Mesenchymal stem cell (in vitro differentiated cells and primary cell): ENCODE measurements at regions not wholly inside any gene's neighbourhood (a gene's known extent, or its start where the extent isn't known, plus 50 kb on each side); places are given as distances from the start of the nearest gene placed in this dataset.

Experiments used
- DNase-seq: peaks from one replicate; pipeline ENCODE4 v3.0.0-alpha.2; 2013
- H2AFZ ChIP-seq: one replicate; pipeline ENCODE4 v1.6.1; 2013; ENCODE audit warnings: low read depth, mild to moderate bottlenecking, control low read depth, inconsistent platforms, low read length, moderate library complexity
- H2AK5ac ChIP-seq: 2 replicates; pipeline ENCODE4 v1.6.1; 2013; ENCODE audit warnings: low read length, moderate library complexity, mild to moderate bottlenecking, inconsistent platforms; ENCODE audit not compliant: severe bottlenecking
- H2BK120ac ChIP-seq: one replicate; pipeline ENCODE4 v1.6.1; 2013; ENCODE audit warnings: low read depth, mild to moderate bottlenecking, inconsistent platforms, low read length, moderate library complexity
- H2BK12ac ChIP-seq, 2 experiments: one replicate each; pipeline ENCODE4 v1.6.1; 2013; ENCODE audit warnings: inconsistent platforms in 2 of 2, low read length in 2 of 2, mild to moderate bottlenecking in 2 of 2, moderate library complexity in 2 of 2, control low read depth in 1 of 2
- H2BK15ac ChIP-seq: one replicate; pipeline ENCODE4 v1.6.1; 2013; ENCODE audit warnings: mild to moderate bottlenecking, low read depth, inconsistent platforms; ENCODE audit not compliant: poor library complexity, severe bottlenecking
- H2BK5ac ChIP-seq: 2 replicates; pipeline ENCODE4 v1.6.1; 2013; ENCODE audit warnings: low read depth, mild to moderate bottlenecking, low read length, control low read depth, inconsistent platforms; ENCODE audit not compliant: poor library complexity, severe bottlenecking
- H3K14ac ChIP-seq, 2 experiments: one replicate each; pipeline ENCODE4 v1.6.1; 2013; ENCODE audit warnings: inconsistent platforms in 2 of 2, low read length in 2 of 2, control low read depth in 1 of 2, mild to moderate bottlenecking in 1 of 2, moderate library complexity in 1 of 2
- H3K18ac ChIP-seq, 2 experiments: one replicate each; pipeline ENCODE4 v1.6.1; 2013; ENCODE audit warnings: inconsistent platforms in 2 of 2, low read length in 2 of 2, control low read depth in 1 of 2, low read depth in 1 of 2, mild to moderate bottlenecking in 1 of 2
- H3K23ac ChIP-seq, 2 experiments: one replicate each; pipeline ENCODE4 v1.6.1; 2013; ENCODE audit warnings: inconsistent platforms in 2 of 2, low read length in 2 of 2, mild to moderate bottlenecking in 2 of 2, moderate library complexity in 2 of 2, control low read depth in 1 of 2
- H3K27ac ChIP-seq: 2 replicates; pipeline ENCODE4 v1.5.1; 2013; ENCODE audit warnings: mild to moderate bottlenecking, moderate library complexity, low read length, control low read depth, inconsistent platforms; ENCODE audit not compliant: poor library complexity, severe bottlenecking
- H3K27me3 ChIP-seq, 2 experiments: 2 replicates each; pipeline versions ENCODE4 v1.6.1 to v1.7.0; 2013; ENCODE audit warnings: low read length in 2 of 2, mild to moderate bottlenecking in 2 of 2, moderate library complexity in 2 of 2, control low read depth in 1 of 2, inconsistent platforms in 1 of 2; ENCODE audit not compliant: control insufficient read depth in 1 of 2, insufficient read depth in 1 of 2
- H3K36me3 ChIP-seq, 2 experiments: 2 replicates each; pipeline versions ENCODE4 v1.6.1 to v1.7.0; 2013; ENCODE audit warnings: low read length in 2 of 2, control low read depth in 1 of 2, inconsistent platforms in 1 of 2, low read depth in 1 of 2, mild to moderate bottlenecking in 1 of 2; ENCODE audit not compliant: insufficient read depth in 2 of 2, control insufficient read depth in 1 of 2
- H3K4ac ChIP-seq, 2 experiments: one replicate each; pipeline ENCODE4 v1.6.1; 2013; ENCODE audit warnings: inconsistent platforms in 2 of 2, low read length in 2 of 2, mild to moderate bottlenecking in 2 of 2, moderate library complexity in 2 of 2, control low read depth in 1 of 2, low read depth in 1 of 2
- H3K4me1 ChIP-seq: 2 replicates; pipeline ENCODE4 v1.6.1; 2013; ENCODE audit warnings: low read depth, low read length, control low read depth; ENCODE audit not compliant: control insufficient read depth, insufficient read depth
- H3K4me2 ChIP-seq: 2 replicates; pipeline ENCODE4 v1.6.1; 2013; ENCODE audit warnings: low read length, mild to moderate bottlenecking, inconsistent platforms; ENCODE audit not compliant: poor library complexity, severe bottlenecking
- H3K4me3 ChIP-seq, 2 experiments: 2 replicates each; pipeline versions ENCODE4 v1.5.1 to v1.7.0; 2013; ENCODE audit warnings: low read length in 2 of 2, mild to moderate bottlenecking in 2 of 2, control low read depth in 1 of 2, low read depth in 1 of 2; ENCODE audit not compliant: insufficient read depth in 1 of 2
- H3K79me1 ChIP-seq: replicated peaks from 2 replicates; pipeline ENCODE4 v1.6.1; 2013; ENCODE audit warnings: mild to moderate bottlenecking, control low read depth, low read length, inconsistent platforms; ENCODE audit not compliant: poor library complexity, severe bottlenecking
- H3K9ac ChIP-seq: 2 replicates; pipeline ENCODE4 v1.7.0; 2013; ENCODE audit warnings: mild to moderate bottlenecking, low read length, moderate library complexity
- H3K9me3 ChIP-seq: 2 replicates; pipeline ENCODE4 v1.7.0; 2013; ENCODE audit warnings: mild to moderate bottlenecking, low read length; ENCODE audit not compliant: control insufficient read depth
- H4K8ac ChIP-seq: one replicate; pipeline ENCODE4 v1.6.1; 2013; ENCODE audit warnings: inconsistent platforms, mild to moderate bottlenecking, low read length, moderate library complexity
- H4K91ac ChIP-seq: one replicate; pipeline ENCODE4 v1.6.1; 2013; ENCODE audit warnings: mild to moderate bottlenecking, low read length, inconsistent platforms
- whole genome bisulfite sequencing: methylation state at CpG from one replicate; pipeline ENCODE4 v1.1.7; 2013; ENCODE audit warnings: mixed read lengths; 5-methylcytosine and 5-hydroxymethylcytosine counted together

DNA sequence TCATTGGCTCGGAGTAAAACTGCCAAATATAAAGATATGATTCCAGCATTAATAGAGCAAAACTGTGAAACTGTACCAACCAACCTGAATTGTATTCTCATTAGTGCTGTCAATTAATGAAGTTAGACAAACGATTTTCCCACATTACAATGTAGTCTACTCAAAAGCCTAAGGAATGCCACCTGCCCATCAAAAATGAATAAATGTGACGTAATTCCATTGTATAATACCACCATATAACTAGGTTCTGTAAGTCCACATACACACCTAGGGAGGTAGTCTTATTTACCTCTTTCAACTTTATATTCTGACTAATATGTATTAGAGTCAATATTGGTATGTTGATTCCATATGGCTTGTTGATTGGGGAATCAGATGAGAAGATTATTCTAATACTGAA is 76.2 kb downstream of the FAM76B start:
- Histone ChIP-seq H3K27ac (no peak overlapping the region), H3K18ac (no peak overlapping the region), H3K4me3 (no peak overlapping the region), H2BK12ac (no peak overlapping the region), H3K14ac (no peak overlapping the region), H4K91ac (no peak overlapping the region), H2AFZ (no peak overlapping the region), H3K9me3 (no peaks in the 10 kb centered on the region), H2BK120ac (no peak overlapping the region), H3K79me1 (no peaks in the 10 kb centered on the region), H2AK5ac (no peak overlapping the region), H2BK5ac (no peak overlapping the region), H3K4me1 (peaks cover 1% of the 10 kb centered on the region), H3K23ac (no peak overlapping the region), H3K27me3 (no peaks in the 10 kb centered on the region), H2BK15ac (no peak overlapping the region), H3K4ac (no peak overlapping the region), H3K9ac (no peak overlapping the region), H3K36me3 (no peaks in the 10 kb centered on the region), H3K4me2 (no peak overlapping the region), H4K8ac (no peak overlapping the region)
- DNase-seq, result no peak
- WGBS, result 83% methylated on average over 2 of the region's 3 CpGs

GRCh38 chr11:95711945-95712221 is 77.7 kb downstream of the FAM76B start:
- no peak overlapping the region for H2BK5ac ChIP-seq
- no peak overlapping the region for H4K8ac ChIP-seq
- H3K27me3 ChIP-seq, result no peaks in the 10 kb centered on the region
- H4K91ac ChIP-seq, result no peak overlapping the region
- H3K9ac ChIP-seq, result no peak overlapping the region
- H2AFZ ChIP-seq, result no peak overlapping the region
- H3K18ac ChIP-seq, result no peak overlapping the region
- no peaks in the 10 kb centered on the region for H3K9me3 ChIP-seq
- no peak overlapping the region for H3K14ac ChIP-seq
- no peak for DNase-seq
- H3K4me1 ChIP-seq, result peaks cover 1% of the 10 kb centered on the region
- no peak overlapping the region for H2AK5ac ChIP-seq
- H3K36me3 ChIP-seq, result no peaks in the 10 kb centered on the region
- 100% methylated on average over 1 of the region's 3 CpGs for WGBS
- no peaks in the 10 kb centered on the region for H3K79me1 ChIP-seq
- no peak overlapping the region for H2BK15ac ChIP-seq
- H2BK12ac ChIP-seq, result no peak overlapping the region
- no peak overlapping the region for H2BK120ac ChIP-seq
- no peak overlapping the region for H3K27ac ChIP-seq
- no peak overlapping the region for H3K4me2 ChIP-seq
- H3K4ac ChIP-seq, result no peak overlapping the region
- no peak overlapping the region for H3K4me3 ChIP-seq
- H3K23ac ChIP-seq, result no peak overlapping the region

DNA sequence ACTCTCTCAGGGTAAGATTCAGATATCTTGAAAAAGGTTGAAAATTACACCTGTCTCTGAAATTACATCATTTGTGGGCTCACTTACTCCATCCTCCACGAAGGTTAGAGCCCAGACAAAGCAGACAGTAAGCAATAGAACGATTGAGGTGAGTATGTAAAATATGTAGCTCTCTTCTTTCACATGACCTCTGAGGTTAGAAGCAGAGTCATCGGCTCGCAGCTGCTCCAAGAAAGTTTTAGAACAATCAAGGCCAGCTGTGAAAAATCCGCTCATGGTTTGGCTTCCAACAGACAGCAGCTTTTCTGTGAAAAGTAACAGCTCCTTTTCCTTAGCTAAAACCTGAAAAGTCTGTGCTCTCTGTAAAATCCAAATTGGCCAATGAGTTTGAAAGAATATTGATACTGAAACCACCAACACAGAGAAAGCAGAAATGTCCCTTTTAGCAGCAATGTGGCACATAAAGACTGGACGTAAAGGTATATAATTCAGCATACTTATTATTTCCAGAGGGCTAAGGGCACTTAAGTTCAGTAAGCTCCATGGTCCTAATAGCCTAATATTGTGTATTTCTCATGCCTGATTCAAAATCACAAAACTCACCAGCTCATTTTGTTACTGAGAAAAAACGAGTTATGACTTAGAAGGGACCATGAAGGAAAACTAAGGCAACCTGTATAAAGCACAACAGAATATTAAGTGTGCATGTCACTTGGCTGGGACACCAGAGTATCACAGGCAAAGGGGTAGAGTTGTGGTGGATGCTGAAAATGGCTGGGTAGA is 78.2 kb downstream of the FAM76B start:
- Histone ChIP-seq H3K14ac (no peak overlapping the region), H3K9ac (peak overlapping the region; percentile 16), H3K79me1 (no peaks in the 10 kb centered on the region), H3K27ac (no peak overlapping the region), H2BK12ac (no peak overlapping the region), H2BK15ac (no peak overlapping the region), H3K4me1 (peaks cover 1% of the 10 kb centered on the region), H4K91ac (no peak overlapping the region), H3K18ac (no peak overlapping the region), H2AK5ac (no peak overlapping the region), H3K27me3 (peaks cover 0 to 1% of the 10 kb centered on the region in 2 experiments), H3K4me2 (no peak overlapping the region), H2BK5ac (no peak overlapping the region), H3K4me3 (no peak overlapping the region), H2BK120ac (no peak overlapping the region), H3K36me3 (no peaks in the 10 kb centered on the region), H3K23ac (no peak overlapping the region), H2AFZ (no peak overlapping the region), H4K8ac (no peak overlapping the region), H3K4ac (no peak overlapping the region), H3K9me3 (no peaks in the 10 kb centered on the region)
- no peak for DNase-seq
- 64% methylated on average over 7 of the region's 7 CpGs for WGBS

GRCh38 chr11:95708681-95709080 is 80.9 kb downstream of the FAM76B start:
- H4K91ac ChIP-seq, result no peak overlapping the region
- H3K4me2 ChIP-seq, result no peak overlapping the region
- no peak overlapping the region for H3K27ac ChIP-seq
- no peak for DNase-seq
- no peak overlapping the region for H2BK120ac ChIP-seq
- no peak overlapping the region for H2BK15ac ChIP-seq
- H3K36me3 ChIP-seq, result no peaks in the 10 kb centered on the region
- no peak overlapping the region for H3K9ac ChIP-seq
- no peak overlapping the region for H3K14ac ChIP-seq
- no peaks in the 10 kb centered on the region for H3K79me1 ChIP-seq
- no peak overlapping the region for H4K8ac ChIP-seq
- no peak overlapping the region for H2AK5ac ChIP-seq
- no peak overlapping the region for H2BK12ac ChIP-seq
- no peaks in the 10 kb centered on the region for H3K9me3 ChIP-seq
- H2AFZ ChIP-seq, result no peak overlapping the region
- no peak overlapping the region for H3K4me3 ChIP-seq
- H3K4me1 ChIP-seq, result no peaks in the 10 kb centered on the region
- H2BK5ac ChIP-seq, result no peak overlapping the region
- no peak overlapping the region for H3K4ac ChIP-seq
- H3K18ac ChIP-seq, result no peak overlapping the region
- peaks cover 0 to 5% of the 10 kb centered on the region in 2 experiments for H3K27me3 ChIP-seq
- no peak overlapping the region for H3K23ac ChIP-seq
- WGBS, result 100% methylated on average over 1 of the region's 1 CpG
